ENCODE measurements at regions not wholly inside any gene's neighbourhood (a gene's known extent, or its start where the extent isn't known, plus 50 kb on each side); places are given as distances from the start of the nearest gene placed in this dataset.

- DNase-seq (ENCODE audit: low read depth): no peak
- no peak overlapping the region for H3K4me3 ChIP-seq (ENCODE audit: low read depth, low read length)
- no peaks in the 10 kb centered on the region for H3K36me3 ChIP-seq (ENCODE audit: control insufficient read depth, insufficient read depth, low read length)
- no peak for TF ChIP-seq CTCF (IDR thresholded peaks at IDR 0.05; ENCODE audit: insufficient read depth, low read depth, low read length)
- POLR2A ChIA-PET: no interaction called here
- no peaks in the 10 kb centered on the region for H3K27me3 ChIP-seq (ENCODE audit: control insufficient read depth, insufficient read depth, low read length)
- CTCF ChIA-PET: no interaction called here
These were observed 72.0 kb downstream of the TTLL2 start for GRCh38 chr6:167396659-167397490.

GRCh38 chr6:167397712-167398111 is 72.8 kb downstream of the TTLL2 start:
- CTCF ChIA-PET: no interaction called here
- no peak for TF ChIP-seq CTCF (IDR thresholded peaks at IDR 0.05; ENCODE audit: insufficient read depth, low read depth, low read length)
- POLR2A ChIA-PET: no interaction called here
- Histone ChIP-seq H3K4me3 (ENCODE audit: low read depth, low read length) (no peak overlapping the region), H3K36me3 (ENCODE audit: control insufficient read depth, insufficient read depth, low read length) (no peaks in the 10 kb centered on the region), H3K27me3 (ENCODE audit: control insufficient read depth, insufficient read depth, low read length) (no peaks in the 10 kb centered on the region)
- no peak for DNase-seq (ENCODE audit: low read depth)

- ChIA-PET POLR2A (no interaction called here), CTCF (no interaction called here)
- no peak for TF ChIP-seq CTCF (IDR thresholded peaks at IDR 0.05; ENCODE audit: insufficient read depth, low read depth, low read length)
These were observed 73.5 kb downstream of the TTLL2 start for GRCh38 chr6:167398214-167399050.

GRCh38 chr6:167399051-167399387 is 74.1 kb downstream of the TTLL2 start:
- no peaks in the 10 kb centered on the region for H3K36me3 ChIP-seq (ENCODE audit: control insufficient read depth, insufficient read depth, low read length)
- DNase-seq (ENCODE audit: low read depth): no peak
- H3K4me3 ChIP-seq (ENCODE audit: low read depth, low read length): no peak overlapping the region
- ChIA-PET CTCF (no interaction called here), POLR2A (no interaction called here)
- TF ChIP-seq CTCF (IDR thresholded peaks at IDR 0.05; ENCODE audit: insufficient read depth, low read depth, low read length): no peak
- H3K27me3 ChIP-seq (ENCODE audit: control insufficient read depth, insufficient read depth, low read length): no peaks in the 10 kb centered on the region

More at GRCh38 chr6:167398214-167399050, 73.5 kb downstream of the TTLL2 start:
- Histone ChIP-seq H3K4me3 (ENCODE audit: low read depth, low read length) (no peak overlapping the region), H3K36me3 (ENCODE audit: control insufficient read depth, insufficient read depth, low read length) (no peaks in the 10 kb centered on the region), H3K27me3 (ENCODE audit: control insufficient read depth, insufficient read depth, low read length) (no peaks in the 10 kb centered on the region)
- DNase-seq (ENCODE audit: low read depth): no peak

GRCh38 chr6:167399599-167399998 is 74.7 kb downstream of the TTLL2 start:
- TF ChIP-seq CTCF (IDR thresholded peaks at IDR 0.05; ENCODE audit: insufficient read depth, low read depth, low read length): no peak
- Histone ChIP-seq H3K36me3 (ENCODE audit: control insufficient read depth, insufficient read depth, low read length) (no peaks in the 10 kb centered on the region), H3K4me3 (ENCODE audit: low read depth, low read length) (no peak overlapping the region), H3K27me3 (ENCODE audit: control insufficient read depth, insufficient read depth, low read length) (no peaks in the 10 kb centered on the region)
- DNase-seq (ENCODE audit: low read depth): no peak
- POLR2A ChIA-PET: no interaction called here
- CTCF ChIA-PET: no interaction called here
